Sigmoid colon (tissue), 4 donors: ENCODE measurements at regions not wholly inside any gene's neighbourhood (a gene's known extent, or its start where the extent isn't known, plus 50 kb on each side); places are given as distances from the start of the nearest gene placed in this dataset.

Experiments
- POLR2A ChIP-seq, 2 donors: fragments of 450-650 bp; IDR thresholded peaks; one replicate each; pipeline ENCODE4 v1.6.1; 2016; ENCODE audit warnings: antibody characterized with exemption in 2 of 2, mild to moderate bottlenecking in 2 of 2, moderate library complexity in 2 of 2
- POLR2AphosphoS5 ChIP-seq, 4 donors: sonication (generic); formaldehyde crosslinking; IDR thresholded peaks; one replicate each; pipeline ENCODE4 v1.6.1; 2017; ENCODE audit warnings: antibody characterized with exemption in 4 of 4
- TF ChIP-seq, protein P1 (sequence below), 4 experiments: fragments of 450-650 bp in 3 of 4; fragments of 200-600 bp in 1 of 4; IDR thresholded peaks; one replicate each; pipeline ENCODE4 v1.5.1; 2016 to 2019; ENCODE audit warnings: antibody characterized with exemption in 4 of 4, mild to moderate bottlenecking in 3 of 4, moderate library complexity in 2 of 4

- no peak for TF ChIP-seq POLR2AphosphoS5 (IDR thresholded peaks at IDR 0.05)
- TF ChIP-seq, protein P1, sequence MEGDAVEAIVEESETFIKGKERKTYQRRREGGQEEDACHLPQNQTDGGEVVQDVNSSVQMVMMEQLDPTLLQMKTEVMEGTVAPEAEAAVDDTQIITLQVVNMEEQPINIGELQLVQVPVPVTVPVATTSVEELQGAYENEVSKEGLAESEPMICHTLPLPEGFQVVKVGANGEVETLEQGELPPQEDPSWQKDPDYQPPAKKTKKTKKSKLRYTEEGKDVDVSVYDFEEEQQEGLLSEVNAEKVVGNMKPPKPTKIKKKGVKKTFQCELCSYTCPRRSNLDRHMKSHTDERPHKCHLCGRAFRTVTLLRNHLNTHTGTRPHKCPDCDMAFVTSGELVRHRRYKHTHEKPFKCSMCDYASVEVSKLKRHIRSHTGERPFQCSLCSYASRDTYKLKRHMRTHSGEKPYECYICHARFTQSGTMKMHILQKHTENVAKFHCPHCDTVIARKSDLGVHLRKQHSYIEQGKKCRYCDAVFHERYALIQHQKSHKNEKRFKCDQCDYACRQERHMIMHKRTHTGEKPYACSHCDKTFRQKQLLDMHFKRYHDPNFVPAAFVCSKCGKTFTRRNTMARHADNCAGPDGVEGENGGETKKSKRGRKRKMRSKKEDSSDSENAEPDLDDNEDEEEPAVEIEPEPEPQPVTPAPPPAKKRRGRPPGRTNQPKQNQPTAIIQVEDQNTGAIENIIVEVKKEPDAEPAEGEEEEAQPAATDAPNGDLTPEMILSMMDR (IDR thresholded peaks at IDR 0.05): no peak
- no peak for TF ChIP-seq POLR2A (IDR thresholded peaks at IDR 0.05)
Observed at GRCh38 chr16:7772722-7773121, 440.1 kb downstream of the RBFOX1 start.
